ENCODE measurements at regions not wholly inside any gene's neighbourhood (a gene's known extent, or its start where the extent isn't known, plus 50 kb on each side); places are given as distances from the start of the nearest gene placed in this dataset.

DNA sequence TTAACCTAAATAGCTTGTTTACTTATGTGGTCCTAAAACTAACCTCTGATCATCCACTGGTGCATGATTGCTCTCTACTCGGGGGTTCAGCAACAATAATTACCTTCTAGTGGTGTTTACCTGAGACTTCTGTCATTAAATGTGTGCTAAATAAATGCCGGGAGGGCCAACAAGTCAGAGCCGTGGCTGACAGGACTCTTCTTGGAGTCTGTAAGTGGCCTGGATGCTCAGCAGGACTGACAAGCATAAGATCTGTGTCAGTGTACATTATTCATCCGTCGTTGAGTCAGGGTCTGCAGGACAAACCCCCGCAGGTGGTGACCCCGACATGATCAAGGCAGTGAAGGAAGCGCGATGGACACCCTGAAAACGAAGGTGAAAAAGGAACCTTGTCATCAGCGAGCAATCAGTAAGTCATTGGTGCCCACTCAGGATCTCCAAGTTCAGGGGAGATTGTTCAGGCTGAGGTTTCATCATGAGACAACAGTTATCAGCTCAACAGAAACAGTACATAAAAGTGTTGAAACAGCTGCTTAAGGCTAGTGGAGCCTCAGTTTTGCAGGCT is 1466.9 kb downstream of the UQCRFS1 start:
- no peak overlapping the region for H3K4me3 ChIP-seq
- no peak for DNase-seq
- WGBS, 5 donors: 91 to 97% (median 94%) methylated on average over 11 of the region's 11 CpGs
- peaks cover 0 to 7% (median 1%) of the 10 kb centered on the region in 6 donors for H3K4me1 ChIP-seq
- no peak for TF ChIP-seq POLR2AphosphoS5 (IDR thresholded peaks at IDR 0.05)
- TF ChIP-seq CTCF (IDR thresholded peaks at IDR 0.05 in 8 of 11, conservative IDR thresholded peaks at IDR 0.05 in 3 of 11): no peak
- no peak for TF ChIP-seq POLR2A (IDR thresholded peaks at IDR 0.05)
- H3K36me3 ChIP-seq: peaks cover 0 to 29% (median 4%) of the 10 kb centered on the region in 6 donors
- no peaks in the 10 kb centered on the region for H3K27me3 ChIP-seq (replicated peaks in 1 of 7)
- intact Hi-C loops (cut with DNase I; ENCODE audit: low total_unique reads): no loop called here
- H3K27ac ChIP-seq: no peak overlapping the region
- H3K9me3 ChIP-seq: peaks cover 0 to 48% (median 6%) of the 10 kb centered on the region in 8 donors

DNA sequence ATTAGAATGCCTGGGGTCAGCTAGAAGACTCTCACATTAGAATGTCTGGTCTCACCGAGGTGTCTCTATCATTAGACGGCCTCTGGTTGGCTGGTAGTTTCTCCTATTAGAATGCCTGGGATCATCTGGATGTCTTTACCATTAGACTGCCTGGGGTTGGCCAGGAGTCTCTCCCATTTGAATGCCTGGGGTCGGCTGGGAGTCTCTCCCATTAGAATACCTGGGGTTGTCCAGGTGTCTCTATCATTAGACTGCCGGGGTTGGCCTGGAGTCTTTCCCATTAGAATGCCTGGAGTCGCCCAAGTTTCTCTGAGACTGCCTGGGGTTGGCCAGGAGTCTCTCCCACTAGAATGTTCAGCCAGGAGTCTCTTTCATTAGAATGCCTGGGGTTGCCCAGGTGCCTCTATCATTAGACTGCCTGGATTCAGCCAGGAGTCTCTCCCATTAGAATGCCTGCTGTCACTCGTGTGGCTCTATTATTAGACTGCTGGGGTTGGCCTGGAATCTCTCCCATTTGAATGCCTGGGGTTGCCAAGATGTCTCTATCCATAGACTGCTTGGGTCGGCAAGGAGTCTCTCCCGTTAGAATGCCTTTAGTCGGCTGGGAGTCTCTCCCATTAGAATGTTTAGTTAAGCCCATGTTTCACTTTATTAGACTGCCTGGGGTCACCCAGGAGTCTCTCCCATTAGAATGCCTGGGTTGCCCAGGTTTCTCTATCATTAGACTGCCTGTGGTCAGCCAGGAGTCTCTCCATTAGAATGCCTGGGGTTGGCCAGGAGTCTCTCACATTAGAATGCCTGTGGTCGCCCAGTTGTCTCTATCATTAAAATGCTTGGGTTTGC is 1467.8 kb downstream of the UQCRFS1 start:
- Histone ChIP-seq H3K27me3 (replicated peaks in 1 of 7) (no peaks in the 10 kb centered on the region), H3K9me3 (peaks cover 0 to 47% (median 8%) of the 10 kb centered on the region in 8 donors), H3K4me3 (no peak overlapping the region), H3K4me1 (peaks cover 0 to 7% (median 1%) of the 10 kb centered on the region in 6 donors), H3K27ac (no peak overlapping the region), H3K36me3 (peaks cover 0 to 29% (median 7%) of the 10 kb centered on the region in 6 donors)
- TF ChIP-seq CTCF (IDR thresholded peaks at IDR 0.05 in 8 of 11, conservative IDR thresholded peaks at IDR 0.05 in 3 of 11) (no peak), POLR2AphosphoS5 (IDR thresholded peaks at IDR 0.05) (no peak), POLR2A (IDR thresholded peaks at IDR 0.05) (no peak)
- intact Hi-C loops (cut with DNase I; ENCODE audit: low total_unique reads): no loop called here
- no peak for DNase-seq
- WGBS, 5 donors: 78 to 93% (median 86%) methylated on average over 10 of the region's 10 CpGs

- Histone ChIP-seq H3K36me3 (peaks cover 0 to 46% (median 8%) of the 10 kb centered on the region in 6 donors), H3K4me3 (no peak overlapping the region), H3K4me1 (peaks cover 0 to 7% (median 1%) of the 10 kb centered on the region in 6 donors), H3K27me3 (replicated peaks in 1 of 7) (no peaks in the 10 kb centered on the region), H3K27ac (no peak overlapping the region), H3K9me3 (peaks cover 0 to 43% (median 19%) of the 10 kb centered on the region in 8 donors)
- intact Hi-C loops (cut with DNase I; ENCODE audit: low total_unique reads): no loop called here
- DNase-seq: no peak
- TF ChIP-seq POLR2AphosphoS5 (IDR thresholded peaks at IDR 0.05) (no peak), POLR2A (IDR thresholded peaks at IDR 0.05) (no peak), CTCF (IDR thresholded peaks at IDR 0.05 in 8 of 11, conservative IDR thresholded peaks at IDR 0.05 in 3 of 11) (no peak)
- 71 to 92% (median 88%) methylated on average over 3 of the region's 3 CpGs for WGBS, 5 donors
These were observed 1470.9 kb downstream of the UQCRFS1 start for GRCh38 chr19:27742041-27742440.

- 87 to 93% (median 90%) methylated on average over 8 of the region's 8 CpGs for WGBS, 5 donors
- no peaks in the 10 kb centered on the region for H3K4me1 ChIP-seq
- H3K27ac ChIP-seq: no peak overlapping the region
- H3K9me3 ChIP-seq: peaks cover 0 to 38% (median 19%) of the 10 kb centered on the region in 8 donors
- H3K36me3 ChIP-seq: peaks cover 0 to 53% (median 9%) of the 10 kb centered on the region in 6 donors
- no peaks in the 10 kb centered on the region for H3K27me3 ChIP-seq (replicated peaks in 1 of 7)
- no peak for DNase-seq
- H3K4me3 ChIP-seq: no peak overlapping the region
- intact Hi-C loops (cut with DNase I; ENCODE audit: low total_unique reads): no loop called here
- TF ChIP-seq POLR2AphosphoS5 (IDR thresholded peaks at IDR 0.05) (no peak), POLR2A (IDR thresholded peaks at IDR 0.05) (no peak), CTCF (IDR thresholded peaks at IDR 0.05 in 8 of 11, conservative IDR thresholded peaks at IDR 0.05 in 3 of 11) (no peak)
These were observed 1471.7 kb downstream of the UQCRFS1 start for GRCh38 chr19:27741236-27741635.

Data from spleen (tissue), 11 donors.